H1 (cell line): ENCODE measurements at regions not wholly inside any gene's neighbourhood (a gene's known extent, or its start where the extent isn't known, plus 50 kb on each side); places are given as distances from the start of the nearest gene placed in this dataset.

Experiments
- BCL11A ChIP-seq, 2 experiments: IDR thresholded peaks; one replicate each; pipeline ENCODE4 v1.6.1; 2011; ENCODE audit warnings: low read depth in 2 of 2, low read length in 2 of 2, mild to moderate bottlenecking in 2 of 2
- GABPA ChIP-seq: IDR thresholded peaks from 2 replicates; pipeline ENCODE4 v1.6.1; 2011; ENCODE audit warnings: mild to moderate bottlenecking, low read length, moderate library complexity, borderline replicate concordance; ENCODE audit not compliant: insufficient read depth
- HDAC2 ChIP-seq, 2 experiments: fragments of 300-600 bp in 1 of 2; sonication (generic) in 1 of 2; IDR thresholded peaks; 2 replicates each; pipeline ENCODE4 v1.6.1; 2011 to 2012; ENCODE audit warnings: low read depth in 2 of 2, low read length in 2 of 2, mild to moderate bottlenecking in 2 of 2, moderate library complexity in 2 of 2, borderline replicate concordance in 1 of 2, inconsistent platforms in 1 of 2
- POLR2A ChIP-seq, 2 experiments: IDR thresholded peaks; 1 replicate in 1 of 2; 2 replicates in 1 of 2; pipeline ENCODE4 v1.6.1; 2011; ENCODE audit warnings: low read depth in 2 of 2, low read length in 2 of 2, mild to moderate bottlenecking in 2 of 2; ENCODE audit errors: control extremely low read depth in 1 of 2
- POU5F1 ChIP-seq: IDR thresholded peaks from 2 replicates; pipeline ENCODE4 v1.6.1; 2011; ENCODE audit warnings: low read depth, mild to moderate bottlenecking, low read length, moderate library complexity
- RBBP5 ChIP-seq: IDR thresholded peaks from 2 replicates; pipeline ENCODE4 v1.7.1; 2012; ENCODE audit warnings: low read depth, mild to moderate bottlenecking, inconsistent platforms, low read length, moderate library complexity, borderline replicate concordance
- SIRT6 ChIP-seq: IDR thresholded peaks from one replicate; pipeline ENCODE4 v1.7.1; 2012; ENCODE audit warnings: low read length, inconsistent platforms

DNA sequence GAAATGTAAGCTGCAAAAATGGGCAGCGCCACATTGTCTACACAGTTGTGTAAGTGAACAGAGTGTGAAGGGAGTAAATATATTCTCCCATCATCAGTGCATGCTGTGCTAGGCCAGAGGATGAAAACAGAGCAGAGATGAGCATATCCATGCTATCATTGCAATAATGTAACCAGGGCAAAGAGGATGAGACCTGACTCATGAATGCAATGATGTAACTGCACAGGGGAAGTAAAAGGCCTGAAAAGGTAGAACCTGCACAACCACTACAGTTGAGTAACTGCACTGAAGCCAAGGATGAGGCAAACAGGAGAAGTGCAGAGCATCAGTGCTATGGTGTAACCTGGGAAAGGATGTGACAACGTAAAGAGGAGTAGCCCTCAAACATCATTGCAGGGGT is 220.4 kb upstream of the FAM47C start (continued):
- no peak for TF ChIP-seq POU5F1
- no peak for TF ChIP-seq GABPA
- TF ChIP-seq HDAC2 (IDR thresholded peaks at IDR 0.05; ENCODE audit: borderline replicate concordance in 1 of 2, low read depth in 2 of 2, low read length in 2 of 2): no peak
- TF ChIP-seq BCL11A (IDR thresholded peaks at IDR 0.05; ENCODE audit: low read depth in 2 of 2, low read length in 2 of 2): no peak
- no peak for TF ChIP-seq POLR2A (IDR thresholded peaks at IDR 0.05; ENCODE audit: control extremely low read depth in 1 of 2, low read depth in 2 of 2, low read length in 2 of 2)
- TF ChIP-seq SIRT6: no peak
- no peak for TF ChIP-seq RBBP5
